B cell (primary cell): ENCODE measurements at regions not wholly inside any gene's neighbourhood (a gene's known extent, or its start where the extent isn't known, plus 50 kb on each side); places are given as distances from the start of the nearest gene placed in this dataset.

Experiments used
- EZH2 ChIP-seq: IDR thresholded peaks from 2 replicates; pipeline ENCODE4 v1.6.1; 2012; ENCODE audit warnings: borderline replicate concordance, low read depth, mild to moderate bottlenecking, moderate library complexity, low read length; ENCODE audit not compliant: insufficient read depth, poor library complexity, severe bottlenecking
- TF ChIP-seq, protein P1 (sequence below): fragments of 200-600 bp; IDR thresholded peaks from one replicate; pipeline ENCODE4 v1.8.0; 2022; ENCODE audit warnings: antibody characterized with exemption, mild to moderate bottlenecking

DNA sequence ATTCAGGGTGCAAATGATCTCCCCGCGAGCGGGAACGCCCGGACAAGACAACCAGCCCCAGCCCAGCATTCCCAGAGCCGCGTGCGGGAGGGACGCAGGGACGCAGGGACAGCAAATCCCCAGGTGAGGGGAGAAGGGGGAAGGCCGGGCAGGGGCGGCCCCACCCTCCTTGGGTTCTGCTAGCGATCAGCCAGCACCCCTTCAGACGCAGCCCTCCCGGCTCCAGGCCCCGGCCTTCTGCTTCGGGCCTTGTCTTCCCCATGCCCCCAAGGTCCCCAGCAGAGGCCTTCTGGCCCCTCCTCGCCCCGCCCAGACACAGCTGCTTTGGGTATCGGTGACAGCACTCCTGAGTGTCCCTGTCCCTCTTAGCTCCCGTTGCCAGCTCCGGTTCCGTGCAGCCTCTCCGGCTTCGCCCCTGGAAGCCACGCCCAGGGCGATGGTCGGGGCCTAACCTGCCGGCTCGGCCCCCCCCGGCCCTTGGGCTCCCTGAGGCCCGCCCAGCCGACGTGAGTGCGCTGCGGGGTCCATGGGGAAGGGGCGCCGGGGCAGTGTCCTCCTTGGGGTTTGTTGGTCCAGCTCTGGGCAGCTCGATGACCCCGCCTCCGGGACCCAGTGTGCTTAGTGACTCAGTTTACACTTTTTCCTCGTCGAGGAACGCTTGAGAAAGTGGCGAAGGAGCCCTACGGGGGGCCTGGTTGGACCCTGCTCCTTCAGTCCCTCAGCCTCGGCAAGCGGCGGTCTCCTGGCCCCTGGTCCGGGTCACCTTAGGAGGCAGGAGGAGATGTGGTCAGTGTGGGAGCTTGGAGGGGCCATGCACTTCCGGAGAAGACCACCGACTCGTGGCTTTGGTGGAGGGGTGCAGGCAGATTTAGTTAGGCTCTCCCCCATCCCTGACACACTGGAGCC lies 50.5 kb upstream of the AMZ2 start:
- TF ChIP-seq, protein P1, sequence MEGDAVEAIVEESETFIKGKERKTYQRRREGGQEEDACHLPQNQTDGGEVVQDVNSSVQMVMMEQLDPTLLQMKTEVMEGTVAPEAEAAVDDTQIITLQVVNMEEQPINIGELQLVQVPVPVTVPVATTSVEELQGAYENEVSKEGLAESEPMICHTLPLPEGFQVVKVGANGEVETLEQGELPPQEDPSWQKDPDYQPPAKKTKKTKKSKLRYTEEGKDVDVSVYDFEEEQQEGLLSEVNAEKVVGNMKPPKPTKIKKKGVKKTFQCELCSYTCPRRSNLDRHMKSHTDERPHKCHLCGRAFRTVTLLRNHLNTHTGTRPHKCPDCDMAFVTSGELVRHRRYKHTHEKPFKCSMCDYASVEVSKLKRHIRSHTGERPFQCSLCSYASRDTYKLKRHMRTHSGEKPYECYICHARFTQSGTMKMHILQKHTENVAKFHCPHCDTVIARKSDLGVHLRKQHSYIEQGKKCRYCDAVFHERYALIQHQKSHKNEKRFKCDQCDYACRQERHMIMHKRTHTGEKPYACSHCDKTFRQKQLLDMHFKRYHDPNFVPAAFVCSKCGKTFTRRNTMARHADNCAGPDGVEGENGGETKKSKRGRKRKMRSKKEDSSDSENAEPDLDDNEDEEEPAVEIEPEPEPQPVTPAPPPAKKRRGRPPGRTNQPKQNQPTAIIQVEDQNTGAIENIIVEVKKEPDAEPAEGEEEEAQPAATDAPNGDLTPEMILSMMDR: no peak
- no peak for TF ChIP-seq EZH2
